H1 (cell line): ENCODE measurements at regions not wholly inside any gene's neighbourhood (a gene's known extent, or its start where the extent isn't known, plus 50 kb on each side); places are given as distances from the start of the nearest gene placed in this dataset.

Experiments
- CTCF ChIA-PET: fragments of 300-600 bp; sonication (Branson Sonifier 250); formaldehyde crosslinking; loops from one replicate; lab custom pipeline; 2021; ENCODE audit not compliant: partially characterized antibody; lab: Charles Lee
- POLR2A ChIA-PET: fragments of 300-600 bp; sonication (Branson Sonifier 250); formaldehyde crosslinking; loops from one replicate; lab custom pipeline; 2021; ENCODE audit warnings: inconsistent platforms; ENCODE audit not compliant: partially characterized antibody; lab: Charles Lee
- DNase-seq, 2 experiments: peaks; one replicate each; pipeline versions ENCODE4 v3.0.0 to v3.0.0-alpha.2; 2010 to 2022; ENCODE audit warnings: low spot score in 2 of 2, low read depth in 1 of 2, mixed read lengths in 1 of 2
- FAIRE-seq: peaks from 2 replicates; lab custom pipeline; 2011; peaks lifted over from hg19 to GRCh38; lab: Jason Lieb, UNC
- H2AFZ ChIP-seq: 2 replicates; pipeline ENCODE4 v1.8.1; 2012; ENCODE audit warnings: low read length, inconsistent platforms
- H2AK5ac ChIP-seq: 2 replicates; pipeline ENCODE4 v1.6.1; 2013; ENCODE audit warnings: low read depth, low read length
- H2BK120ac ChIP-seq: replicated peaks from 2 replicates; pipeline ENCODE3; 2013; ENCODE audit warnings: low read depth, low read length, inconsistent platforms
- H2BK12ac ChIP-seq: 2 replicates; pipeline ENCODE4 v1.6.1; 2013; ENCODE audit warnings: low read depth, low read length
- H2BK15ac ChIP-seq: 2 replicates; pipeline ENCODE4 v1.6.1; 2013; ENCODE audit warnings: low read length
- H2BK20ac ChIP-seq: 2 replicates; pipeline ENCODE4 v1.6.1; 2013; ENCODE audit warnings: low read length
- H2BK5ac ChIP-seq: 2 replicates; pipeline ENCODE4 v1.6.1; 2013; ENCODE audit warnings: low read depth, low read length
- H3K14ac ChIP-seq: 2 replicates; pipeline ENCODE4 v1.6.1; 2013; ENCODE audit warnings: inconsistent platforms; ENCODE audit not compliant: insufficient read length
- H3K18ac ChIP-seq: 2 replicates; pipeline ENCODE4 v1.6.1; 2013; ENCODE audit warnings: low read length; ENCODE audit errors: extremely low read depth
- H3K23ac ChIP-seq: 2 replicates; pipeline ENCODE4 v1.6.1; 2013; ENCODE audit warnings: inconsistent platforms; ENCODE audit not compliant: insufficient read length
- H3K23me2 ChIP-seq: 2 replicates; pipeline ENCODE4 v1.6.1; 2013; ENCODE audit warnings: low read depth, low read length
- H3K27ac ChIP-seq: 2 replicates; pipeline ENCODE4 v1.6.1; 2011; ENCODE audit warnings: low read depth, low read length, inconsistent platforms
- H3K27me3 ChIP-seq, 4 experiments: replicated peaks in 1 of 4; 1 replicate in 1 of 4; 2 replicates in 3 of 4; pipeline versions ENCODE4 v1.6.1 to v1.8.1; 2011 to 2013; ENCODE audit warnings: low read length in 3 of 4, mild to moderate bottlenecking in 3 of 4, inconsistent platforms in 2 of 4, mixed read lengths in 2 of 4, moderate library complexity in 1 of 4; ENCODE audit not compliant: control insufficient read depth in 3 of 4, insufficient read depth in 3 of 4; ENCODE audit errors: extremely low read depth in 1 of 4
- H3K36me3 ChIP-seq, 4 experiments: 2 replicates each; pipeline versions ENCODE4 v1.6.1 to v1.8.1; 2011 to 2013; ENCODE audit warnings: mild to moderate bottlenecking in 4 of 4, low read length in 3 of 4, moderate library complexity in 2 of 4, control low read depth in 1 of 4, inconsistent platforms in 1 of 4; ENCODE audit not compliant: insufficient read depth in 4 of 4, control insufficient read depth in 2 of 4
- H3K4ac ChIP-seq: replicated peaks from 2 replicates; pipeline ENCODE3; 2013; ENCODE audit warnings: low read length, low read depth, mixed read lengths, inconsistent platforms; ENCODE audit not compliant: insufficient read length
- H3K4me1 ChIP-seq, 4 experiments: replicated peaks in 1 of 4; 1 replicate in 1 of 4; 2 replicates in 3 of 4; pipeline versions ENCODE4 v1.6.1 to v1.8.1; 2011 to 2013; ENCODE audit warnings: low read length in 3 of 4, inconsistent platforms in 2 of 4, mixed read lengths in 1 of 4; ENCODE audit not compliant: insufficient read depth in 4 of 4, control insufficient read depth in 3 of 4
- H3K4me2 ChIP-seq, 2 experiments: 2 replicates each; pipeline versions ENCODE4 v1.6.1 to v1.8.1; 2011 to 2013; ENCODE audit warnings: low read depth in 2 of 2, low read length in 2 of 2, control low read depth in 1 of 2, inconsistent platforms in 1 of 2, mild to moderate bottlenecking in 1 of 2; ENCODE audit not compliant: insufficient read depth in 1 of 2
- H3K4me3 ChIP-seq, 4 experiments: fragments of 200-600, 300-600 bp in 1 of 4; sonication (generic), shearing (Covaris generic), sonication (Bioruptor Twin) in 1 of 4; 2 replicates each; pipeline versions ENCODE4 v1.5.1 to v1.8.1; 2011 to 2016; ENCODE audit warnings: low read length in 4 of 4, low read depth in 3 of 4, control low read depth in 2 of 4, inconsistent platforms in 2 of 4, mild to moderate bottlenecking in 2 of 4, mixed read lengths in 1 of 4, moderate library complexity in 1 of 4; ENCODE audit not compliant: insufficient read depth in 2 of 4; ENCODE audit errors: extremely low read depth in 1 of 4
- H3K56ac ChIP-seq: replicated peaks from 2 replicates; pipeline ENCODE3; 2013; ENCODE audit warnings: low read depth, mild to moderate bottlenecking, mixed read lengths, low read length, inconsistent platforms; ENCODE audit not compliant: insufficient read length
- H3K79me1 ChIP-seq: 2 replicates; pipeline ENCODE4 v1.6.1; 2013; ENCODE audit warnings: low read depth, low read length, control low read depth
- H3K79me2 ChIP-seq, 2 experiments: 2 replicates each; pipeline versions ENCODE4 v1.6.1 to v1.8.1; 2012 to 2013; ENCODE audit warnings: low read length in 2 of 2, mild to moderate bottlenecking in 2 of 2, inconsistent platforms in 1 of 2; ENCODE audit not compliant: insufficient read depth in 2 of 2, control insufficient read depth in 1 of 2
- H3K9ac ChIP-seq, 4 experiments: replicated peaks in 1 of 4; 1 replicate in 1 of 4; 2 replicates in 3 of 4; pipeline versions ENCODE4 v1.6.1 to v1.8.1; 2011 to 2013; ENCODE audit warnings: low read depth in 3 of 4, low read length in 3 of 4, control low read depth in 2 of 4, mild to moderate bottlenecking in 2 of 4, moderate library complexity in 2 of 4, inconsistent platforms in 1 of 4; ENCODE audit errors: extremely low read depth in 1 of 4
- H3K9me3 ChIP-seq, 2 experiments: 2 replicates each; pipeline versions ENCODE4 v1.6.1 to v1.8.1; 2012 to 2013; ENCODE audit warnings: mild to moderate bottlenecking in 2 of 2, moderate library complexity in 2 of 2, control low read depth in 1 of 2, inconsistent platforms in 1 of 2, low read depth in 1 of 2, low read length in 1 of 2, mixed read lengths in 1 of 2; ENCODE audit not compliant: insufficient read depth in 2 of 2
- H4K20me1 ChIP-seq, 2 experiments: replicated peaks in 1 of 2; 2 replicates each; pipeline versions ENCODE3 to v1.8.1; 2011 to 2013; ENCODE audit warnings: inconsistent platforms in 2 of 2, low read length in 2 of 2, mild to moderate bottlenecking in 1 of 2; ENCODE audit not compliant: insufficient read depth in 2 of 2, control insufficient read depth in 1 of 2
- H4K5ac ChIP-seq: 2 replicates; pipeline ENCODE4 v1.6.1; 2013; ENCODE audit warnings: low read length, low read depth, mixed read lengths, inconsistent platforms; ENCODE audit not compliant: insufficient read length
- H4K8ac ChIP-seq: 2 replicates; pipeline ENCODE4 v1.8.0; 2013; ENCODE audit warnings: mild to moderate bottlenecking, moderate library complexity, low read length, inconsistent platforms; ENCODE audit not compliant: insufficient read depth; ENCODE audit errors: extremely low read depth
- H4K91ac ChIP-seq: replicated peaks from 2 replicates; pipeline ENCODE3; 2013; ENCODE audit warnings: low read length, mixed read lengths, inconsistent platforms; ENCODE audit not compliant: insufficient read length
- BCL11A ChIP-seq, 2 experiments: IDR thresholded peaks; one replicate each; pipeline ENCODE4 v1.6.1; 2011; ENCODE audit warnings: low read depth in 2 of 2, low read length in 2 of 2, mild to moderate bottlenecking in 2 of 2
- CEBPB ChIP-seq: IDR thresholded peaks from 2 replicates; pipeline ENCODE4 v1.6.1; 2012; ENCODE audit warnings: low read depth, low read length
- MAFK ChIP-seq: IDR thresholded peaks from 2 replicates; pipeline ENCODE4 v1.6.1; 2012; ENCODE audit warnings: low read depth, mild to moderate bottlenecking, improper control_type of control experiment, low read length
- POLR2AphosphoS5 ChIP-seq: IDR thresholded peaks from 2 replicates; pipeline ENCODE4 v1.6.1; 2011; ENCODE audit warnings: low read depth, low read length
- POU5F1 ChIP-seq: IDR thresholded peaks from 2 replicates; pipeline ENCODE4 v1.6.1; 2011; ENCODE audit warnings: low read depth, mild to moderate bottlenecking, low read length, moderate library complexity
- WGBS, 2 experiments: shearing (Covaris generic) in 1 of 2; methylation state at CpG; one replicate each; pipeline versions ENCODE4 v1.1.6 to v1.1.7; 2013 to 2015; ENCODE audit warnings: low lambda C conversion rate in 2 of 2, mixed read lengths in 2 of 2, inconsistent platforms in 1 of 2, low coverage in 1 of 2, missing lambda C conversion rate in 1 of 2; ENCODE audit not compliant: insufficient replicate concordance in 2 of 2, insufficient coverage in 1 of 2, insufficient read length in 1 of 2; ENCODE audit errors: extremely low coverage in 1 of 2, missing lambda C conversion rate in 1 of 2; 5-methylcytosine and 5-hydroxymethylcytosine counted together
- TF ChIP-seq, protein P1 (sequence below): IDR thresholded peaks from 2 replicates; pipeline ENCODE4 v1.6.1; 2012; ENCODE audit warnings: inconsistent platforms

GRCh38 chr3:132262956-132263355 lies 54.3 kb upstream of the ACP3 start:
- Histone ChIP-seq H4K20me1 (peaks cover 0 to 4% of the 10 kb centered on the region in 2 experiments), H2BK15ac (no peak overlapping the region), H3K4me3 (no peak overlapping the region), H4K91ac (peak overlapping the region; percentile 6), H3K14ac (no peak overlapping the region), H4K8ac (no peak overlapping the region), H3K4me1 (peaks cover 0 to 3% (median 1%) of the 10 kb centered on the region in 4 experiments; a peak in 1 of 7 replicates), H3K9ac (no peak overlapping the region), H3K18ac (no peak overlapping the region), H3K23ac (no peak overlapping the region), H3K27ac (no peak overlapping the region), H3K27me3 (no peaks in the 10 kb centered on the region), H2BK12ac (peak overlapping the region; percentile 35; the same call in 1 of the 2 replicates), H3K4me2 (no peak overlapping the region), H2BK120ac (no peak overlapping the region), H2AK5ac (peak overlapping the region; percentile 87; the same call in 1 of the 2 replicates), H3K4ac (no peak overlapping the region), H4K5ac (no peak overlapping the region), H2BK5ac (no peak overlapping the region), H3K56ac (peak overlapping the region; percentile 93), H2AFZ (no peak overlapping the region), H3K36me3 (no peaks in the 10 kb centered on the region), H3K9me3 (no peaks in the 10 kb centered on the region), H2BK20ac (no peak overlapping the region), H3K23me2 (peaks cover 6% of the 10 kb centered on the region; the same call in 1 of the 2 replicates), H3K79me2 (no peaks in the 10 kb centered on the region), H3K79me1 (no peaks in the 10 kb centered on the region)
- TF ChIP-seq BCL11A (IDR thresholded peaks at IDR 0.05; ENCODE audit: low read depth in 2 of 2, low read length in 2 of 2), result no peak
- TF ChIP-seq MAFK, result no peak
- TF ChIP-seq, protein P1, sequence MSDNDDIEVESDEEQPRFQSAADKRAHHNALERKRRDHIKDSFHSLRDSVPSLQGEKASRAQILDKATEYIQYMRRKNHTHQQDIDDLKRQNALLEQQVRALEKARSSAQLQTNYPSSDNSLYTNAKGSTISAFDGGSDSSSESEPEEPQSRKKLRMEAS, result no peak
- TF ChIP-seq CEBPB, result no peak
- no peak for TF ChIP-seq POLR2AphosphoS5
- TF ChIP-seq POU5F1, result no peak
- POLR2A ChIA-PET, result no interaction called here
- 87 to 100% methylated on average over 2 of the region's 2 CpGs for WGBS, 2 experiments
- no peak for FAIRE-seq
- no peak for DNase-seq
- CTCF ChIA-PET, result interaction anchor here (3.3 kb wide), 1 partner anchor 80 kb away, joined by 24 read pairs; no protein-coding TSS in a partner anchor
